GM19324 (cell line): ENCODE measurements at regions not wholly inside any gene's neighbourhood (a gene's known extent, or its start where the extent isn't known, plus 50 kb on each side); places are given as distances from the start of the nearest gene placed in this dataset.

Experiments used
- ATAC-seq: cut with Tn5 transposase; IDR thresholded peaks from one replicate; pipeline ENCODE4 v1.9.1; 2021; ENCODE audit warnings: mild to moderate bottlenecking, moderate library complexity; ENCODE audit not compliant: unreplicated experiment, low FRiP score

DNA sequence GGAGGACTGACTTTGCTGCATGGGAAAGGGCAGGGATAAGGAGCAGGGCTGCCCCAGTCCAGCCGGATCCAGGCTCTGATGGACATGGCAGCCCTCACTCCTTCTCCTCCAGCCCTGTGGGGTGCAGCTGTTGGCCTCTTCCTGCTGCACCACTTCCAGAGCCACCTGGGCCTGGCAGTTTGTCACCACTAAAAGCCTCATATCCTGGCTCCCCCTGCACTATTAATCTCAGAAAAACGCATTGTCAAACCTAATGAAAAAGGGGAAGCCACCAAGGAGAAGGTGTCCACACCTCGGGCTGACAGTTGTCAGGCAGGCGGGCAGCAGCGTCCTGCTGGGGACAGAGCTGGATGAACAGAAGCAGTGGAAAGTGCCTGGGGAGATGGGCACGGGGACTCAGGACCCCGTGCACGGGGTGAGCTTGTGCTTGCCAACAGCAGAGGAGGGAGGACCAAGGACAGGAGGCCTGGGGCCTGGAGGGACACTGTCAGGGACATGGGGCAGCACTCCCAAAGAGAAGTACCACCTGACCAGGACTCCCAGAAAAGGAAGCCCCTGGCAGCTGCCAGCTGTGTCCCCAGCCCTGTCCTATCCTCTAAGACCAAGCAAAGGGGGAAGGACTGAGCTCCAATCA, 151.1 kb upstream of the TSHZ3 start:
- ATAC-seq, result no peak

DNA sequence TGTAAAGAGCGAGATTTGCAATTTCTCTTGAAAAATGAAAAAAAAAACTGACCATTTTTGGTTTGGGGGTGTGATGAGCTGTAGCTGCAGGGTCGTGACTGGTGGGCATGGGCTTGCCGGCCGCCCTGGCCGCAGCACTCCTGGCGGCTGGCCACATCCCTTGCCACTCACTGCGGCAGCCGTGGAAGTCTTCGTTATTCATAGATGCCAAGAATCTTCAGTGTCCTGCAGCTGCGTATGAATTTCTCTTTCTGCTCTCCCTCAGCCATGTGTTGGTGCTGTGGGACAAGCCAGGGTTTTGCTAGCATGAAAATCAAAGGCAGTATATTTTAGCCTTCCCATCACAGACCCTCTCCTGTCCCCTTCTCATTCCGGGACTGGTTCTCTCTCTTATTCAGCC, 151.7 kb upstream of the TSHZ3 start:
- no peak for ATAC-seq

DNA sequence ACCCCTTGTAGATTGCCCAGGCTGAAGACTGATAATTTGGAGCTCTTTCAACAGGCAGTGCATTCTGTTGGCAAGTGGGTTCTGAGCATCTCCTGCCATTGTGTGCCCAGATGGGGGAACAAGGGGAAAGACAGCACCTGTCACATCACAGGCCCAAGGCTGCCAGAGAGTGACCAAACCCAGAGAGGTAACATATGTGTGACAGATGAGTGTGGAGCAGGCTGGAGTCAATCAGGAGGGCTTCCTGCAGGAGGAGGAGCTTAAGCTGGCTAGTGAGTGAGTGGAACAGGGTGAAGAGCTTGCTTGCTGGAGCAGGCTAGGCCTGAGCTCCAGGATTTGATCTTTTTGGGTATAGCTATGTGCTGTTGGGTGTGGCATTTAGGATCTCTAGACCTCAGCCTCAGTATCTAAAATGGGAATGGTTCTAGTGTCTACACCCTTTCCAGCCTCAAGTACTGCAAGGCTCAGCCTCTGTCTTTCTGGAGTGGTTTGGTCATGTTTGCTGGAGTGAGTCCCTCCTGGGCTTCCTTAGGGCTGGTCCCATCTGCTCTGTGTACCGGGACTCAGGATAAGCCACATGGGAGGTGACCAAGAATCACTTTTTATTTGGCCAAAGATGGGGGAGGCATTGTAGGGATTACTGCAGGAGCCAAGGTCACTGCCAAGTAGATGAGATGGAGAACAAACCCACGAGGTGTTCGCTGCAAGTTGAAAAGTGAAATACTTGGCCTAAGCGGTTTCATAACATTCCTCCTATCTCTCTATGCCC, 152.4 kb upstream of the TSHZ3 start:
- no peak for ATAC-seq

DNA sequence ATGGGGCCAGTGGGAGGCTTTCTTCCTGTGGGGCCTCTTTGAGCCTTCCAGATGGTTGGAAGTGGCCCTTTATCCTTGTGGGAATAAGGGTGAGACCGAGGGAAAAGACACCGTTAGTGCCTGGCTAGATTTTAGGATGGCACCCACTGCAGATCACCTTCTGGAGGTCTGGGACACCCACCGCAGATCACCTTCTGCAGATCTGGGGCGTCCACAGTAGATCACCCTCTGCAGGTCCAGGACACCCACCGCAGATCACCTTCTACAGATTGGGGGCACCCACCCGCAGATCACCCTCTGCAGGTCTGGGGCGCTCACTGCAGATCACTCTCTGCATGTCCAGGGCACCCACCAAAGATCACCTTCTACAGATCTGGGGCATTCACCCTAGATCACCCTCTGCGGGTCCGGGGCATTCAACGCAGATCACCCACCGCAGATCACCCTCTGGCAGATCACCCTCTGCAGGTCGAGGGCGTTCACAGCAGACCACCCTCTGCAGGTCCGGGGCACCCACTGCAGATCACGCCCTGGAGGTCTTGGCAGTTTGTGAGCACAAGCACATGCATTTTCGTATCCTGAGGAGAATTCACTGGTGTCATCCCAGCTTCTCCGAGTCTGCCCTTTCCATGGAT, 153.4 kb upstream of the TSHZ3 start:
- ATAC-seq, result no peak

DNA sequence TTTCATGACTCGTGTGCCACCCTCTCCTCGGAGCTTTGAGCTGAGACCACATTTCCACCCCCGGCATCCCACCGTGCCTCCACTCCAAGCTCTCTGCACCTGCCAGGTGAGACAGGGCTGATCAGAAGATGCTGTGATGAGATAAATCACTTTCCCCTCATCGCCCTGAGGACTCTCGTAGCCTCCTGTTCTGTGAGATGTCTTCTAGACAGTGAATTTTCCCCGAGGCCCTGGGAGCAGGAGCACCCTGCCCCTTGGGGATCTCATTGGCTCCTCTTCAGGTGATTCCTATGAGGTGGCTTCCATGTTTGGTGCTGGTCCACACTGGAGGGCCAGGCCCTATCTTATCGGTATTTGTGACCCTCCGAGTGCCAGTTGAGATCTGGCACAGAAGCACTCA, 154.0 kb upstream of the TSHZ3 start:
- ATAC-seq, result no peak

DNA sequence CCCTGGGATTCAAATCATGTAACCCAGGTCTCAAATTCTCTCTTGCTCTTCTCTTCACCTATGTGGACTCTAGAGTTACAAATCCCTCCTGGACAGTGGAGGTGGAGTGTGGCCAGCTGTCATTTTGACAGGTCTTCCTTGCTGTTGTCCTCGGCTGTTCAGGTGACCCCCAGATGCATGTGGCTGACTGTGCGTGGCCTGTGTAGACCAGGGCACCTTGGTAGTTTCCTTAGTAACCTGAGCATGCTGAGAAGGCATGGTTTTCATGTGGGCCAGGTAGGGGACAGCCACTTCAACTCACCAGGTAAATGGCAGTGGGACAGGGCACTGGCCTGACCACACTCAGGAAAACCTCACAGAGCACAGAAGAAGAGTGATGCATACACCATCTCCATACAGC, 155.0 kb upstream of the TSHZ3 start:
- no peak for ATAC-seq

DNA sequence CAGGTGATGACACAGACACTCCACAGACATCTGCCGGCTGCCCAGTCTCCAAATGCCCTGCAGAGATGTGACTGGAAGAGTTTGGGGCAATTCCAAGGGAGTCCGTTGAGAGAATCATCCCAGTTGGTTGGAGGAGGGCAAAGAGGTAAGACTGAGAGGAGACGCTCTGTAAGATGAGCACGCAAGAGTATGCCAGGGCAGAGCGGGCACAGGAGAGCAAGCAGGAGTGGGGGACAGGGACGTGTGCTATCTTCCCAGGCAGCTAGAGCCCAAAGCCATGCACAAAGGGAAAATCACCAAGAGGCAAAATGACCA, 156.3 kb upstream of the TSHZ3 start:
- ATAC-seq, result no peak

DNA sequence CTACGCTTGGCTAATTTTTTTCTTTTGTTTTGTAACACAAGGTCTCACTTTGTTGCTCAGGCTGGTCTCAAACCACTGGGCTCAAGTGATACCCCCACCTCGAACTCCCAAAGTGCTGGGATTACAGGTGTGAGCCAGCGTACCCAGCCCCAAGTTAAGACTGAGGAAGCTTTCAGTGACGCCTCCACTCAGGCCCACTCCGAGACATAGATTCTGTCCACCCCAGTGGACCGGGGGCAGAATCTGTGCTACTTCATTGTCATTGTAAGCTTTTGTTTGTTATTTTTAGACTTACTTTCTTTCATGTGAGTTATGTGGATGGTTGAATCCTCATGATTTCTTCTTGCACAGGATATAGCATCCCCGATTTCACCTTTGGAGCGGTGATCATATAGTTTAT, 156.9 kb upstream of the TSHZ3 start:
- no peak for ATAC-seq

DNA sequence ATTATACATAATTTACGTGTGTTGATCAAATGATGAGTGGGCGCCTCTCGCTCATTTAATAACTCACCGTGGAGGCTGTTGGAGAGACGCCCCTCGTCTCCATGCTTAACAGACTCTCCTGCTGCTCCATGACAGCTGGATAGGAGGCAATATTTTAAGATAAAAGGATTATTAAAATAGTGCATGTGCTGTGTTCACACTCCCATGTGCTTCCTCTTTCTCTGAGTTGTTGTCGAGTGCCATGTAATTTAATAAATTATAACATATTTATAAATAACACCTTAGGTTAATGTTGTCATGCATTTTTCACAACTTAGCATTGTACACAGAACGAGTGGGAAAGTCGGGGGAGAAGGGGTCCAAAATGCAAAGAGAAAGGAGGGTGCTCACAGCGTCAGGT, 161.4 kb upstream of the TSHZ3 start:
- ATAC-seq, result no peak

DNA sequence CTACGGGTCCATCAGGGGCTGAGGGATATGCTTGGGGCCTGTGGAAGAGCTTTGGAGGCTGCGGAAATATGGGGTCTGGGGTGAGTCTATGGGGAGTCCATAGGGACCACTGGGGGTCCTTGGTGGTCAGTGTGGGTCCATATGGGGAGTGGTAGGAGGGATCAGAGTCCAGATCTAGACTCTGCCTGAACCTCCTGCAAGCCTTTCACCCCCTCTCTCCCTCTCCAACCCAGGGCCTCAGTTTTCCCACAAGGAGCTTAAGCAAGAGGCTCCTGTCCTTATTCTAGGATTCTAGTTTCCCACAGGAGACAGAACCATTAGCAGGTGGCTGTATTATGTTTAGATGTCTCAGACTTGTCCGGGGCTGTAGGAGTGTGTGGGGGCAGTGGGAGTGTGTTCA, 161.9 kb upstream of the TSHZ3 start:
- ATAC-seq, result no peak

DNA sequence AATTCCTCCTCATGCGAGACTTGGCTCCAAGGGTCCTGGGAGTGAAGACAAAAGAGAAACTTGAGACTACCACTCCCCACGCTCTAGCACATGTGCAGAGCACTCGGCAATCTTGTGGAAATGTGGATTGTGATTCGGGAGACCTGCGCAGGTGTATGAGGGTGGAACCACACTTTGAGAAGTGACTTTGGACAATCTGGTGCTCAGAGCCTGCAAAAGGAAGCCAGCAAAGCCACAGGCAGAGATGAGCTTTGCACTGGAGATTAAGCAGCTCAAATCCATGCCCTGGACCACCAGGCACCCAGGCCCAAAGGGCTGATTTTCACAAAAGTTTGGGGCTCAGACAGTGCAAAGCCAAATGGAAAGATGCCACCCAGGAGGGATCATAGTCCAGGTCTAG, 162.5 kb upstream of the TSHZ3 start:
- no peak for ATAC-seq

DNA sequence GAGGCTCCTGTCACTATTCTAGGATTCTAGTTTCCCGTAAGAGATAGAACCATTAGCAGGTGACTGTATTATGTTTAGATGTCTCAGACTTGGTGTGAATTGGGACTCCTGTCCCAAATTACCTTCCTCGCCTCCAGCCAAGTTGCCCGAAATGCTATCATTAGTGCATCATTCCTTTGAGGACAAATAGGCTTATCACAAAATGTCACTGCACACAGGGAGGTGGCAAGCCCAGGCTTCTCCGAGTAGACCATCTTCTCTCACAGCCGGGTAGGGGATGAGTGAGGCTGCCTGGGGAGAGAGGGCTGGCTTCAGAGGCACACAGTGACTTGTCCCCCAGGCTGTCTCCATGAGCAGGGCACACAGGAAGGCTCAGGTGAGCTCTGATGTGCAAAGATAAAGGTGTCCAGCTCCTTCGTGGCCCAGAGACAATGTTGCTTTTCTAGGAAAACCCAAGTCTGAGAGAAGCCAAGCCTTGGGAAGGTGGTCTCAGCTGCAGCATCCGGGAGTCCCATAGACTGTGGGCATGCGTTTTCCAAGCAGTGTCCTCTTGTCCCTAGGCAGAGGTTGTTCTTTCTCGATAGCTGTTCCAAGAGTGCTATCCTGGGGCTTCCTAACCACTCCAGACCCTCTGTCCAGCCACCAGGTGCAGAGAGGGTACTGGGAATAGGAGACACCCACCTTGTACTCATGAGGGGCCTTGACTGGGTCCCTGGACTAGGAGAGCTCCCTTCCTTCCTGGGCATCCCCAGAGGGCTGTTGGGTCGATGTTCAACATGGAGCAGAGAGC, 163.1 kb upstream of the TSHZ3 start:
- no peak for ATAC-seq

DNA sequence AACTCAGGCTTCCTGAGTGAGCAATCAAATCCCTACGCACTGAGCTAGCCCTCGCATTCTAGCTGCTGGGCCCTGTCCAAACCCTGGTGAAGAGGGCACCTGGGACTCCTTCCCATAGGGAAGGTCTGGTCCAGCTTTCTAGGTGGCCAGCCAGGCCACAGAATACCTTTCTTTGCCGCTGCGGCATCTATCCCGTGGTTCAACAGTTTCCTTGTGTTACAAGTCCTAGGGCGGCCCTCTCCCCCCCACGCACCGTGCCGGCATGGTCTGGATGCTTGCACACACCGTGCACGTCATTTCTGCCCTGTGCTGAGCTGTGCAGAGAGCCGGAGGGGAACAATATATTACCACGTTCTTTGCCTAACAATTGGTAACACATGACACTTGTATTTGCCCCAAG, 164.6 kb upstream of the TSHZ3 start:
- ATAC-seq, result no peak

DNA sequence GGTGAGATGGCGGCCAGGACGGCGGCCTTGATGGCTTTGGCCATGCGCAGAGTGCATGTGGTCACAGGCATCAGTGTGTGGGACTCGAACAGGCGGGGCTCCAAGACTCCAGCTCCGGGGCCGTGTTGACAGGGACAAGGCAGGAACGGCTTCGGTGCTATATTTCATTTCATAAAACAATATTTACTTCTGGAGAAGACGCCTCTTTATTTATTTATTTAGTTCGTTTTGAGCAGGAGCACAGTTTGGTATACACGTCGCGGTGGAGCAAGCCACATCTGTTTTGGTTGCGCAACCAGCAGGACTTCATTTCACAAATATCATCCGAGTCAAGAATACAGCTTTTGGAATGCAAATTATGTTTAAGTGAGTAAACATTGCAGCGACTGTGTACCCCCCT, 166.7 kb upstream of the TSHZ3 start:
- no peak for ATAC-seq

DNA sequence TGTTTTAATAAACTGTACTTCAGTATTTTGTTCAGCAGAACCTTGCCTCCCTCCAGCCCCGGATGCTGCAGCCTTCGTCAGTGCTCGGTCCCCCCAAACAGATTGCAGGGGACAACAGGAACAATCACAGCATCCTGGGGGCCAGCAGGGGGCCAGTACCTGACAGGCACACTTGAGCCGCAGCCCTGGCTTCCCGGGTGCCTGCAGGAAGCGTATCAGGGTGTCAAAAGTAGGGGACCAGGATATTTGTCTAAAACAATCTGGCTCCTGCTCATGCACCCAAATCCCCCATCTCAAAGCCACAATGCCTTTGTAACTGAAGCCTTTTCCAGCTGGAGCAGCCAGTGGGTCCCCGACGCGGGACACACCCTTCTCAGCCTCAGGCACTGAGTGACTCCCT, 167.5 kb upstream of the TSHZ3 start:
- ATAC-seq, result no peak

DNA sequence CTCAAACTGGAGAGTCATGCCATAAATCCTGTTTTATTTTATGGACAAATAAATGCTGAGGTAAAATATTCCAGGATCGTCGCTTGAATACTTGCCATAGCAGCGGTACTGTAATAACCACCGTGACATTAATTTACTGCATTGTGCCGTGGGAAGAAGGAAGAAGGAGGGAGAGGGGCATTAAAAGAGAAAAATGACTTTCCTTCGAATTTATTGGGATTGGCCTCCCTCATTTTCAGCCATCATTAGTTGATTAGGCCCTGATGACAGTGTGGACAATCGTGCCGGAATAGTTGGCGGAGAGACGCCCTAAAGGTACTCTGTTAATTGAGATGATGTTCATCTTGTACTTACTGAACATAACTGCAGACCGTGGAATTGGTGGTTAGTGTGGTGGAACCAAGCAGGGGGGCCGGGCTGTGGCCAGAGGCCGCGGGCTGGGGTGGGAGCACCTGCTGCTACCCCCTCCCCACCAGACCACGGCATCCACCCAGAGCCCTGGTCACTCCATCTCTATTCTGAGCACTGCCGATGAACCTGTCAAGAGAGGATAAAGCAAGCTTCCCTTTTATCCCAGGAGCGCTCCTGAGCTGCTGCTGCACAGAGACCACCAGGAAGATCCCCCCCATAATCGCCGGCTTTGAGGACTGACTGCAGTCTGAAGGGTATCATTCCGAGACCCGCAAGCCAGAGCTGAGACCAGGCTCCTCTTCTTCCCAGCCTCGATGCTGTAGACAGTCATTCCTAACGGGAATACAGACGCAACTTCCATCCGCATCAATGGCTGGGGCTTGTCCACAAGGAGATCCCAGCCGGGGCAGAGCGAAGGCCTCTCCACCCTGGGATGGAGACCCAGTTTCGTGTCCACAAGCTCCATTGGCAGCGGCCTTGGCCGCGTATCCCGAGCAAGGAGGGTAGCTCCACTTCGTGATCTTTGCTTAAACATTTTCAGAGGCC, 168.3 kb upstream of the TSHZ3 start:
- no peak for ATAC-seq

DNA sequence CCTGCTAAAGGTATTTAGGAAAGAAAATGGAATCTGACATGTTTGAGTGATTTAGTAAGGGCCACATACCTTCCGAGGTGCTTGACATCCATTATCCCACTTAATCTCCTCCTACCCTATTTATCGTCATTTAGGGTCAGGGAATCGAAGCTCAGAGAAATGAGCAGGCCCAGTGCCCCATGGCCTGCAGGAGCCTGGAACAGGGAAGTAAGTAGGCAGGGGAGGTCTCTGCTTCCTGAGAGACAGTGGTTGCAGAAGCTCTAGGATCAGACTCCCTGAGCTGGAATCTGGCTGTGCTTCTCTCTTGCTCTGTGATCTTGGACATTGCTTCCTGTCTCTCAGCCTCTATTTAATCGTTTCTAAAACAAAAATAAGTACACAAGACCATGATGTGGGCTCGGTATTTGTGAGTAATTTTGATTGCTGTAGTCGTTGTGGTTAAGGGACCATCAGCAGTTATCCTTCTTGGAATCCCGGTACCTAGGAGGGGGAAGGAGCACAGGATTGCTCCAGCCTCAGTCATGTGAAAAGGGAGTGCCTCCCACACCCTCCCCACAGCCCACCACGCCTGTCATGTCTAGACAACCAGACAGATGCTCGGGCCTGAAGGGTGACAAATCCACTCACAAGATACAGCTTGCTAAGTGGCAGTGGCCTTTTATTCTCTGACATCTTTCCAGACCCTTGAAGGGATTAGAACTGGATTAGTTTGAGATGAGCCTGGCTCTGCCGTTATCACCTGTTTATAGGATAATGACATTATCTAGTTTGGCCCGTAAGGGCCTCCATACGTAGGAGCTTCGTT, 169.2 kb upstream of the TSHZ3 start:
- no peak for ATAC-seq

DNA sequence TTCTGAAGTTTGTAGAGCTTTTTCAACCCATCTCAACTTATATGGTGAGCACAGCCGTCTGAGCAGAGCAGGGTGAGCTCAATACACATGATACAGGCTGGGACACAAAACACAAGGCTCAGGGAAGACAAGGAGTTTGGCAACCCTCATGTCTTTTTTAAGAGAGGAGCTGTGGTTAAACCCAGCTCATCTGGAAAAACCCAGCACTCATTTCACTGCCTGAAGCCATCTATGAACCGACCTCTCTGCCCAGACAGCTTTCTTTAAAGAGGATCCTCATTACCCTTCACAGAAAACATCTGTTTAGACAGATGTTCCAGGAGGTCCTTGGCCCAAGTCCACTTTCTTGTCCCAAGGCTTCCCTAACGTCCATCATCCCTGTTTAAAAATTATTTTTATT, 170.0 kb upstream of the TSHZ3 start:
- ATAC-seq, result no peak

DNA sequence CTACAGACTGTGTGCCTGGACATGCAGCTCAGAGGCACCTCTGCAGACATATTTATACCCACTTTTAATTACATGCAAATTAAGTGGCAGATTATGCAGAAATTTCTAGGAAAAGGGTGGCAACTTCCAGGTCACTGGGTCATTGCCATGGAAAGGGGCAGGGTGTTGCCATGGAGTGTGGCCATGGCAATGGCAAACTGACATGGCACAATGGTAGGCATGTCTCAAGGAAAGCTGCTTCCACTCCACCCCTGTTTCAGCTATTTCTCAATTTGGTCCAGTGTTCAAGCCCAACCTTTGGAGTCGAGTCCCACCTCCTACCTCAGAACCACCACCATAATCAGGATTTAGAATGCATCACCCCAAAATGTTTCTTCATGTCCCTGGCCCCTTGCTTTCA, 170.7 kb upstream of the TSHZ3 start:
- ATAC-seq, result no peak

DNA sequence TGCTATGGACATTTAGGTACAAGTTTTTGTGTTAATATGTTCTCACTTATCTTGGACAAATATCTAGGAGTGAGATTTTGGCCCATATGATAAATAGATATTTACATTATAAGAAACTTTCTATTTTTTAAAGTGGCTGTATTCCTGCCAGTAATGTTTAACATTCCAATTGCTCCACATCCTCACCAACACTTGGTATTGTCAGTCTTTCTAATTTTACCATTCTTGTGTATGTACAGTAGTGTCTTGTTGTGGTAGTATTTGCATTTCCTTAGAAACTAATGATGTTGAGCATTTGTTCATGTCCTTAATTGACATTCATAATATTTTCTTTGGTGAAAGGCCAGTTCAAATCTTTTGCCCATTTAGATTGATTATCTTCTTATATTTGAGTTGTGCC, 171.4 kb upstream of the TSHZ3 start:
- no peak for ATAC-seq
